ENCODE measurements at regions not wholly inside any gene's neighbourhood (a gene's known extent, or its start where the extent isn't known, plus 50 kb on each side); places are given as distances from the start of the nearest gene placed in this dataset.

DNA sequence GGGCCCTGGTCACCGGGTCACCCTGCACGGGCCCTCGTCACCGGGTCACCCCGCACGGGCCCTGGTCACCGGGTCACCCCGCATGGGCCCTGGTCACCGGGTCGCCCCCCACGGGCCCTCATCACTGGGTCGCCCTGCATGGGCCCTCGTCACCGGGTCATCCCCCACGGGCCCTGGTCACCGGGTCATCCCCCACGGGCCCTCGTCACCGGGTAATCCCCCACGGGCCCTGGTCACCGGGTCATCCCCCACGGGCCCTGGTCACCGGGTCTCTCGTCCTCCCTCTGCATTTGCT is 77.6 kb downstream of the RIPK4 start:
- Mint-ChIP-seq H3K27ac (no peak overlapping the region), H3K36me3 (ENCODE audit: low read depth) (no peaks in the 10 kb centered on the region), H3K27me3 (ENCODE audit: low read depth) (no peaks in the 10 kb centered on the region), H3K4me3 (ENCODE audit: low read depth) (no peak overlapping the region), H3K4me1 (ENCODE audit: low read depth) (no peaks in the 10 kb centered on the region), H3K9me3 (no peaks in the 10 kb centered on the region)
- no peak for DNase-seq (ENCODE audit: low spot score)
- intact Hi-C loops (cut with micrococcal nuclease): no loop called here

DNA sequence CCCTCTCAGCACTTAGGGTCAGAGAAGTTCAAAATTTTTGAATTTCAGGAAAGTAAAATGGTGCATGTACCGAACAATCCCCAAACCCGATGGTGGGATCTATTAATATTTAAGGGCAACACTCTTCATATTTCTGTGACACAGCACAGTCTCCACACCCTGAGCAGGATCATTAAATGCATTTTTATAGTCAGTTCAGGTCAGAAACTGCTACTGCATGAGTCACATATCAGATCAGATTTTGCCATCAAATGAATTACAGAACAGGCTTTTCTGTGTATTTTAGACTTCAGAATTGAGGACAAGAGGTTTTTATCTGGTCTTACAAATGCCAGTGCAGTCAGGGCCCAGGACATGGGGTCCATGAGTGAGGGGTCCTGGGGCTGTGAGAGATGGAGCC is 79.2 kb downstream of the RIPK4 start:
- no peak overlapping the region for H3K4me3 Mint-ChIP-seq (ENCODE audit: low read depth)
- H3K9me3 Mint-ChIP-seq: no peaks in the 10 kb centered on the region
- no peaks in the 10 kb centered on the region for H3K4me1 Mint-ChIP-seq (ENCODE audit: low read depth)
- H3K36me3 Mint-ChIP-seq (ENCODE audit: low read depth): no peaks in the 10 kb centered on the region
- no peaks in the 10 kb centered on the region for H3K27me3 Mint-ChIP-seq (ENCODE audit: low read depth)
- no peak overlapping the region for H3K27ac Mint-ChIP-seq
- no peak for DNase-seq (ENCODE audit: low spot score)
- intact Hi-C loops (cut with micrococcal nuclease): no loop called here

DNA sequence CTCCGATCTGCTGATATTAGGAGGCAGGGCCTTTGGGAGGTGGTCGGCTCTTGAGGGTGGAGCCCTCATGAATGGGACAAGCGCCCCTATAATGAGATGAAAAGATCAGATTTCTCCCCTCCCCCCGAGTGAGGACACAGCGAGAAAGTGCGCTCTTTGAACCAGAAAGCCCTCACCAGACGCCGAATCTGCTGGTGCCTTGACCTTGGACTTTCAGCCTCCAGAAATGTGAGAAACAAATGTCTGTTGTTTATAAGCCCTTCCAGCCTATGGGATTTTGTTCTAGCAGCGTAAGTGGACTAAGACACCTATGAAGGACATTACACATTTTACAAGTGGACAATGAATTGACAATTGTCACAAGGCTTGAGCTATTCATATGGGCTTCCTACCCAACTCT is 80.2 kb downstream of the RIPK4 start:
- no peak for DNase-seq (ENCODE audit: low spot score)
- intact Hi-C loops (cut with micrococcal nuclease): no loop called here
- Mint-ChIP-seq H3K27ac (no peak overlapping the region), H3K27me3 (ENCODE audit: low read depth) (no peaks in the 10 kb centered on the region), H3K4me1 (ENCODE audit: low read depth) (no peaks in the 10 kb centered on the region), H3K36me3 (ENCODE audit: low read depth) (no peaks in the 10 kb centered on the region), H3K9me3 (no peaks in the 10 kb centered on the region), H3K4me3 (ENCODE audit: low read depth) (no peak overlapping the region)

DNA sequence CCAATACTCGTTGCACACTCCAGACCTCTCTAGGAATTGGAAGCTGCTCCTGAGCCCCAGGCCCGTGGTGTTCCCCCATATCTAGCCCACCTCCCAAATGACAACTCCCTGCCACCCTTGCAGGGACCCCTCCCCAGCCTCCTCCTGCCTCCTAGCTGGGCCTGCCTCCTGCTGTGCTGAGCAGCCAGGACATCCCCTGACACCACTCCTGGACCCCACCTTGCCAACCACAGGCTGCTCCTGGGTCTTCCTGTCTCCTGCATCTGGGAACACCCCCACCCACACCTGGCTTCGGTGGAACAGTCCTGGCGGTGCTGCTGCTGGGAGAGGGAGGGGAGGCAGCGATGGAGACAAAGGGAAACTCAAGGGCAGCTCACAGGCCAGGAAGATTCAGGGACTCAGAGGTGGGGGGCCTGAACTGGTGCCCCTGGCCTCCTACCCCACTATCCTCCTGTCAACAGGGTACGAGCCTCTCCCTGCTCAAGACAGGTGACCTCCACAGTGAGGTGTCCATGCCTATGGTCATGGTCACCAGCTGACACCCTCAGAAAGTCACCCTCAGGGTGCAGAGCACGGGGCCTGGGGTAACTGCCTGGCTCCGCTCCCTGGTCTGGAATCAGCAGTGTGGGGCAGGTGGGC is 81.2 kb downstream of the RIPK4 start:
- intact Hi-C loops (cut with micrococcal nuclease): no loop called here
- Mint-ChIP-seq H3K27me3 (ENCODE audit: low read depth) (no peaks in the 10 kb centered on the region), H3K9me3 (no peaks in the 10 kb centered on the region), H3K4me1 (ENCODE audit: low read depth) (no peaks in the 10 kb centered on the region), H3K27ac (no peak overlapping the region), H3K36me3 (ENCODE audit: low read depth) (no peaks in the 10 kb centered on the region), H3K4me3 (ENCODE audit: low read depth) (no peak overlapping the region)
- no peak for DNase-seq (ENCODE audit: low spot score)

DNA sequence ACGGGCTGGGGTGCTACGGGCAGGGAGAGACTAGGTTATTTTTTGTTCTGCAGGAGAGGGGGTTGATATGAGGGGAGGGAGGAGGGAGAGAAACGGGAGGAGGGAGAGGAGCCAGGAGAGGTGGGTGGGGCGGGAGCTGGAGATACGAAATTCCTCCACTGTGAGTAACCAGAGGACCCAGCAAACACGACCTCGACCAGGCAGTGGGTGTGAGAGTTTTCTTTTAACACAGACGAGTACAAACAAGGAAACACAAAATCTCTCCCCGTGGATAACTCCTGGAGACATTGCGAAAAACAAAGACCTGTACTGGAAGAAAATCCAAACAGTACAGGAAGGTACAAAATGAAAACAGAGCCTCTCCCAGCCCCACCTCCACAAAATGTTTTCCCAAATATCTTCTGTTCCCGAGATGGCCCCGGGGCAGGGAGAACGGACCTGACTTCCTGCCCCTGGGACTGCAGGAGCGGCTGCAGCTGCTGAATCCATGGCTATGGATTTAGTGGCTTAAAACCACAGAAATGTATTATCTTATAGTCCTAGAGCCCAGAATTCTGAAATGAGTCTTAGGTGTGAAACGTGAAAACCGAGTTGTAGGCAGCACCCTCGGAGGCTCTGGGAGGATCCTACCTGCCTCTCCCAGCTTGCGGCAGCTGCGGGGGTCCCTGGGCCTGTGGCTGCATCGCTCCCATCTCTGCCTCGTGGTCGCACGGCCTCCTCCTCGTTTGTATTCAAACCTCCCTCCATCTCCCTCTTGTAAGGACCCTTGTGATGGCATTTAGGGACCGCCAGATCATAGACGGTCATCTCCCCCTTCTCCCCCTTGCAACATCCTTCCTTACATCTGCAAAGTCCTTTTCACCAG is 82.2 kb downstream of the RIPK4 start:
- intact Hi-C loops (cut with micrococcal nuclease): no loop called here
- H3K4me1 Mint-ChIP-seq (ENCODE audit: low read depth): no peaks in the 10 kb centered on the region
- DNase-seq (ENCODE audit: low spot score): no peak
- no peaks in the 10 kb centered on the region for H3K36me3 Mint-ChIP-seq (ENCODE audit: low read depth)
- no peak overlapping the region for H3K4me3 Mint-ChIP-seq (ENCODE audit: low read depth)
- H3K9me3 Mint-ChIP-seq: no peaks in the 10 kb centered on the region
- no peak overlapping the region for H3K27ac Mint-ChIP-seq
- H3K27me3 Mint-ChIP-seq (ENCODE audit: low read depth): no peaks in the 10 kb centered on the region

DNA sequence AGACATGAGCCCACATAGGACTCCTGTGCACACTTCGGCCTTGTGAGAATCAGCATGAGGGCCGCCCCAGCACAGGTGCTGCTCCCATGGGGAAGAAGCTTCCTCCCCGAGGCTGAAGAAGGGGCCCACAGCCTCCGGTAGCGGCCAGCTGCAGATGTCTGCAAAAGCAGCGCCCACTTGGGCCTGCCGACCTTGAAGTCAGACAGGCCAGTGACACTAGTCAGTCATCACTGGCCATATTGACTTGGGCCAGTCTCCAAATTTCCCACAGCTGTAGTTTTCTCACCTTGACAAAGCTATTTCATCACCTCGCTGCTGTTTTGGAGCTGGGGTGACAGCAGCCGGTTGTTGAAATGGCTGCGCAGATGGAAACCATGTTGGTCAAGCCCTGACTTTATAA is 83.0 kb downstream of the RIPK4 start:
- DNase-seq (ENCODE audit: low spot score): no peak
- intact Hi-C loops (cut with micrococcal nuclease): no loop called here
- no peaks in the 10 kb centered on the region for H3K4me1 Mint-ChIP-seq (ENCODE audit: low read depth)
- no peaks in the 10 kb centered on the region for H3K9me3 Mint-ChIP-seq
- no peaks in the 10 kb centered on the region for H3K27me3 Mint-ChIP-seq (ENCODE audit: low read depth)
- no peak overlapping the region for H3K27ac Mint-ChIP-seq
- H3K36me3 Mint-ChIP-seq (ENCODE audit: low read depth): no peaks in the 10 kb centered on the region
- no peak overlapping the region for H3K4me3 Mint-ChIP-seq (ENCODE audit: low read depth)

DNA sequence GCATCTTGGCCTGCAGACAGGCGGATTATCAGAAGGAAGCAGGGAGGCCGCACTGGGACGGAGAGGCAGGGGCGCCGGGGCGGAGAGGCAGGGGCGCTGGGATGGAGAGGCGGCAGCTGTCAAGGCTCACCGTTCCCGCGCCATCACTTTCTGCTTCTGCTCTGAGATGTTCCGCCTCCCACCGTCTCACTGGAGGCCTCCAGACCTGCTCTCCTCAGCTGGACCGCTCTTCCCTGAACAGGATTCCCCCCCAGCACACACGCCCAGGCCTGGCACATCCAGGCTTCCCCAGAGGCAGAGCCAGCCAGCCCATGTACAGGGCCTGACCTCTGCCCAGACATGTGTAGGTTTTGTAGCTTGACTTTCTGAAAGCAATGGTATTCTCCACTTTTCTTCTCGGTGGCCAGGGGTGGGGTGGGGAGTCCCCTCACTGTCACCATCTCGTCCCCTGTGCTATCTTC is 84.1 kb downstream of the RIPK4 start:
- Mint-ChIP-seq H3K27ac (no peak overlapping the region), H3K4me3 (ENCODE audit: low read depth) (no peak overlapping the region), H3K4me1 (ENCODE audit: low read depth) (no peaks in the 10 kb centered on the region), H3K9me3 (no peaks in the 10 kb centered on the region), H3K27me3 (ENCODE audit: low read depth) (no peaks in the 10 kb centered on the region), H3K36me3 (ENCODE audit: low read depth) (no peaks in the 10 kb centered on the region)
- no peak for DNase-seq (ENCODE audit: low spot score)
- intact Hi-C loops (cut with micrococcal nuclease): no loop called here

DNA sequence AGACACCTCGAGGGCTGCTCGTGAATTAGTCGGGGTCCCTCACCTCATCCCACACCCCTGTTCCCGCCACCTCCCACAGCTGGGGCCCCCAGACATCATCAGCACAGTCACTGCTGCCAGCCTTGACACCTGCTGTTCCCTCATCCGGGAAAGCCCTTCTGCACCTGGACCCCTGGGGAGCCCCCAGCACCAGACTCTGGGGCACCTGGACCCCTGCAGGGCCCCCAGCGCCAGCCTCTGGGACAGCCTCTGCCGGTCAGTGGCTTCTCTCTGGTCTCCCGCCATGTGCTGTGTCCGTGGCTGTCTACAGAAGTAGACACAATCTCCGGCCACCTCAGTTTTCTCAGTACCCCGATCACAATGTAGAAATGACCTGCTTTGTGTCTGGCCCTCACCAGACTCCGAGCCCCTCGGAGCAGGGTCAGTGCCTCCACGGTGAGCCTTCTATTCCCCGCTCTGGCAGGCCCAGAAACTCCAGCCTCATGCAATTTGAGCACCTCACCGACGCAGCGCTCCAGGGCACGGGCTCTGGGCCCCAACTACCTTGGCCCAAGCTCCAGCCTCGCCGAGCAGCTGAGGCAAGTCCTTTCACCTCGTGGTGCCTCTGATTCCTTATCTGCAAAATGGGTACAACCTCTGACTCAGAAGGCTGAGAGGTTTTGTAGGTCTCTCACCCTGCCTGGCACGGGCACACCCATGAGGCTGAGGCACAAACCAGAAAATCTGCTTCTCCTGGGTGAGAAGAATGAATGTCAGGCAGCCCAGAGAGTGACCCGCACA is 84.7 kb downstream of the RIPK4 start:
- no peaks in the 10 kb centered on the region for H3K9me3 Mint-ChIP-seq
- no peaks in the 10 kb centered on the region for H3K27me3 Mint-ChIP-seq (ENCODE audit: low read depth)
- H3K27ac Mint-ChIP-seq: no peak overlapping the region
- H3K4me1 Mint-ChIP-seq (ENCODE audit: low read depth): no peaks in the 10 kb centered on the region
- no peak for DNase-seq (ENCODE audit: low spot score)
- H3K36me3 Mint-ChIP-seq (ENCODE audit: low read depth): no peaks in the 10 kb centered on the region
- no peak overlapping the region for H3K4me3 Mint-ChIP-seq (ENCODE audit: low read depth)
- intact Hi-C loops (cut with micrococcal nuclease): no loop called here

DNA sequence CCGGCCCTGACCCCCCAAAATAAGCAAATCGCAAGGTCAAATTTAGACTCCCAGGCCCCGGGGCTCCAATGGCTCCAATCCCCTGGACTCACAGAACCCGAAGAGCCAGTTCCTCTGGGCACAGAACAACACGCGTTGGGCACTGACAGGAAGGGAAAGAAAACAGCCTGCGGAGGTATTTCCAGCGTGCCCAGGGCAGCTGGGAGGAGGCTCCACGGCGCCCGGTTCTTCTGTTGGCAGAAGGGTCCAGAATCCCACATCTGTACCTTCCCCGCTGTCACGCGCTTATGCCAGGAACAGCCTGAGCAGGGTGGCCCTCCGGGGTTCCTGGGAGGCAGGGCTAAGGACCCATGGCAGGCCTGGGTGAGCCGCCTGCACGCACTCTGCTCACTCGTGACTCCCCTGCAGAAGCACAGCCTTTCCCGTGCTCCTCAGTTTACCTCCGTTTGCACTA is 85.5 kb downstream of the RIPK4 start:
- H3K27me3 Mint-ChIP-seq (ENCODE audit: low read depth): peaks cover under 1% of the 10 kb centered on the region
- H3K4me1 Mint-ChIP-seq (ENCODE audit: low read depth): no peaks in the 10 kb centered on the region
- no peak overlapping the region for H3K4me3 Mint-ChIP-seq (ENCODE audit: low read depth)
- H3K9me3 Mint-ChIP-seq: no peaks in the 10 kb centered on the region
- no peak overlapping the region for H3K27ac Mint-ChIP-seq
- DNase-seq (ENCODE audit: low spot score): no peak
- intact Hi-C loops (cut with micrococcal nuclease): no loop called here
- H3K36me3 Mint-ChIP-seq (ENCODE audit: low read depth): no peaks in the 10 kb centered on the region

DNA sequence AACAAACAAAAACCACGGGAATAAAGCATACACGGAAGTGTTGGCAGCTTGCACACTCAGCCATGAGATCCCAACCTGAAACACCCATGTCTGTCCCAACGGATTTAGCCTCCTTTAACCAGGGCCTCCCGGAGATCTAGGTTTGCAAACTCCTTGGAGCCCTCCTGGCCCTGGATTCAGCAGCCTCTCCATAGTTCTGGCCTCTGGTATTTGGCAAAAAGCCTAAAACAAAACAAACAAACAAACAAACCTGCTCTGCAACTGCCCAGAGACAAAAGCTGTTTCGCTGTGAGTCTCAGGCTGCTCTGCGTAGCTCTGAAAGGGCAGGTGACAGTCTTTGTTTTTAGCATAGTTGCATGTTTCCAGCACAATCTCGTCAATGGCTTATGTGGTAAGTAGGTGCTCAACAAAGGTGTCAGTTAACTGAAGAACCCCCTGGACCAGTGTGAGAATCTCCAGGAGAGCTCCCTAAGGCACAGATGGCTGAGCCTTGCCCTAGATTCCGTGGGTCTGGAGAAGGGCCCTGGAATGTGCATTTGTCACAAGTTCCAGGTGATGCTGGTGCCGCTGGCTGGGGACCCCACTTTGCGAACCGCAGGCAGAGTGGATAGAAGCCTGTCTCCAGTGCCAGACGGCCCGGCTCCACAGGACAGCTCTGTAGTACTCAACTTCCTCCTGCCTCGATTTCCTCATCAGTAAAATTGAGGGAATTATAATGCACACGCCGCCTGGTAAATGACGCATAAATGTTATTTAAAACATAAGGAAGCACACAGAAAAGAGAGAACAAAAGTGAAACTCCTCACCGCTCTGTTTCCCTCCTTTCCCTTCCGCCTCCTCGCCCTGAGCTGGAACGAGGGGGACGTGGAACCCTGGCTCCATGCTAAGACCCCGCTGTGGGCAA is 86.2 kb downstream of the RIPK4 start:
- intact Hi-C loops (cut with micrococcal nuclease): no loop called here
- Mint-ChIP-seq H3K36me3 (ENCODE audit: low read depth) (no peaks in the 10 kb centered on the region), H3K27ac (no peak overlapping the region), H3K4me3 (ENCODE audit: low read depth) (no peak overlapping the region), H3K9me3 (no peaks in the 10 kb centered on the region), H3K4me1 (ENCODE audit: low read depth) (no peaks in the 10 kb centered on the region), H3K27me3 (ENCODE audit: low read depth) (peaks cover 1% of the 10 kb centered on the region)
- no peak for DNase-seq (ENCODE audit: low spot score)

DNA sequence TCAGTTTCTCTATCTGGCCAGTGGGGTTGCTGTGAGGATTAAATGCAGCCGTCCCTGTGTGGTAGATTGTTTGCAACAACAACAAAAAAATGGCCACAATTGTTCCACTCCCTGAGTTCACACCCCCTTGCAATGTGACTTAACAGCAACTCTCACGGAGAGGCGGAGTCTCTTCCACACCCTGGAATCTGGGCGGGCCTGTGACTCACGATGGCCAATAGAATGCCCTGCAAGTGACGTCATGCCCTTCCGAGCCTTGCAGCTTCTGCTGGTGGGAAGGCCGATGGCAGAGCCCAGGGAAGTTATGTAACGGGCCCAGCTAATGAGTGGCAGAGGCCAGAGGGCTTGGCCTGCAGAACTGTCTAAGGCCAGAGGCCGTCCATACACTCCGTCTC is 87.9 kb downstream of the RIPK4 start:
- no peaks in the 10 kb centered on the region for H3K9me3 Mint-ChIP-seq
- H3K36me3 Mint-ChIP-seq (ENCODE audit: low read depth): no peaks in the 10 kb centered on the region
- H3K27me3 Mint-ChIP-seq (ENCODE audit: low read depth): peaks cover 1% of the 10 kb centered on the region
- no peaks in the 10 kb centered on the region for H3K4me1 Mint-ChIP-seq (ENCODE audit: low read depth)
- no peak overlapping the region for H3K4me3 Mint-ChIP-seq (ENCODE audit: low read depth)
- intact Hi-C loops (cut with micrococcal nuclease): no loop called here
- no peak overlapping the region for H3K27ac Mint-ChIP-seq
- DNase-seq (ENCODE audit: low spot score): no peak

DNA sequence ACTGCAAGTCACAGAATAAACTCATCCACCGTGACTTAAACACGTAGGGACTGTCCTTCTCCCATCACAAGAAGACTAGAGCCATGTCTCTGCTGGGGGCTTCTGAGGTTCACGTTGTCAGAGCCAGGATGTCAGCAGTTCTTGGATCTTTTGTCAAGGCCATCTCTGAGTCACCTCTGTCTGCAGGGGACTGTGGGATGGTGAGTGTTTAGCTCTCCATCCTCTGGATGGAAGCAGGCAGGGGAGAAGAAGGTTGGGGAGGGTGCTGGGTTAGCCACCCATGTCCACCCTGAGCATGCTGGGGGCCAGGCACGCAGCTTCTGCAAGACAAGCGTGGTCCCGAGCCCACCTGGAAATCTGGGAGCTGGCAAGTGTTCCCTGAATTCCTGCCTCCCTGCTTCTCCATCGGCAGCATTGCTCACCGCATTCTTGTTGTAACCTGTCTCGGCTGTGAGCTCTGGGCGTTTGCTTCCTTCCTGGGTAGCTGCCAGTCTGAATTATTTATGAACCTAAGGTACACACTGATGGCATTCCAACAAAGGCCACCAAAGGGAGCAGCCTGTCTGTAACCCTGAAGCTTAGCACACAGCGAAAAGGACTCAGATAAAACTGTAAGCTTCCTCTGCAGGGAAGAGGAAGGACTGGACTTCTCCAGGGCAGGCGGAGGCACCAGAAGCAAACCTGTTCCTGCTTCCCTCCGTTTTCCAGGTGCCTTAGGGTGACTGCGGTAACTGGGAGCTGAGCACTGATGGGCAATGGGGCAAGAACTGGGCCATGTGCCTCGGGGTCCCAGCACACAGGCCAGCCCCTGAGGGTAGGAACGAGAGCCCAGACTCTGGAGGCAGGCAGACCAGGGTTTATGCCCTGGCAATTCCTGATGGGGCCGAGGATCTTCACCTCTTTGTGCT is 88.6 kb downstream of the RIPK4 start:
- intact Hi-C loops (cut with micrococcal nuclease): no loop called here
- Mint-ChIP-seq H3K27me3 (ENCODE audit: low read depth) (peaks cover 1% of the 10 kb centered on the region), H3K9me3 (no peaks in the 10 kb centered on the region), H3K4me1 (ENCODE audit: low read depth) (no peaks in the 10 kb centered on the region), H3K27ac (no peak overlapping the region), H3K4me3 (ENCODE audit: low read depth) (no peak overlapping the region), H3K36me3 (ENCODE audit: low read depth) (no peaks in the 10 kb centered on the region)
- DNase-seq (ENCODE audit: low spot score): no peak
